ENCODE measurements at regions not wholly inside any gene's neighbourhood (a gene's known extent, or its start where the extent isn't known, plus 50 kb on each side); places are given as distances from the start of the nearest gene placed in this dataset.

DNA sequence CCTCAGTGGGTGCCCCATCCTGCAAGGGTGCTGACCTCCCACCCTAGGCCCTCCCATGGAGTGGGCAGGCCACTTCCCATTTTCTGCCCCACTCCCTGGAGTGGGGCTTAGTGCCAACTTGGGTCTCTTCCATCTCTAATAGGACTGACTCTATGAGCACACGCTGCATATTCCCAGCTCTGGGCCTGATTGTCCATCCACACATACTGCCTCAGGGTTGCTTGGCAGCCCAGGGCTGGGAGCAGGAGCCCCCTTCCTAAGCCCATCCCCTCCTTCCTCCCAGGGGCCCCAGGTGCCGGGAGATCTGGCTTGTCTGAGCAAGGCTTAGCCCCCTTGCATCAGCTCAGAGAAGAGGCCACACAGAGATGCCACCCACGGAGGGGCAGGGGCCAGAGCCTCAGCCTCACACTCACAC is 55.1 kb downstream of the PJA1 start:
- no peak for DNase-seq

DNA sequence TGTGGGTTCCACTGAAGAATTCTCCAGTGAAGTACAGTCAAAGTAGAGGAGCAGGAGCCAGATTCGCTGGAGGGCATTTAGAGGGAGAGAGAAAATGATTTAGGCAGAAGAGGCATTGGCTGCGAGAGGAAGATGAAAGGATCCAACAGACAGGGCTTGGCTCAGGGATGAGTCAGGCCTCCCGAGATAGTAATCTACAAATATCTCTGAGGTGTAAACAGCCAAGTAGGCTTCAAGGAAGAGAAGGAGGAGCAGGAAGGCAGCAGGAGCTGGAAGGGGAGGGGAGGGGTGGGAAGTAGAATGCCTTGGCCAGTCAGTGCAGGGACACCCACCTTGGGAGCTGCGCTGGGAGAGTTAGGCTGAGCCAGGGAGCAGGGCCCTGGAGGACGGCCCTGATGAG is 55.5 kb downstream of the PJA1 start:
- no peak for DNase-seq

DNA sequence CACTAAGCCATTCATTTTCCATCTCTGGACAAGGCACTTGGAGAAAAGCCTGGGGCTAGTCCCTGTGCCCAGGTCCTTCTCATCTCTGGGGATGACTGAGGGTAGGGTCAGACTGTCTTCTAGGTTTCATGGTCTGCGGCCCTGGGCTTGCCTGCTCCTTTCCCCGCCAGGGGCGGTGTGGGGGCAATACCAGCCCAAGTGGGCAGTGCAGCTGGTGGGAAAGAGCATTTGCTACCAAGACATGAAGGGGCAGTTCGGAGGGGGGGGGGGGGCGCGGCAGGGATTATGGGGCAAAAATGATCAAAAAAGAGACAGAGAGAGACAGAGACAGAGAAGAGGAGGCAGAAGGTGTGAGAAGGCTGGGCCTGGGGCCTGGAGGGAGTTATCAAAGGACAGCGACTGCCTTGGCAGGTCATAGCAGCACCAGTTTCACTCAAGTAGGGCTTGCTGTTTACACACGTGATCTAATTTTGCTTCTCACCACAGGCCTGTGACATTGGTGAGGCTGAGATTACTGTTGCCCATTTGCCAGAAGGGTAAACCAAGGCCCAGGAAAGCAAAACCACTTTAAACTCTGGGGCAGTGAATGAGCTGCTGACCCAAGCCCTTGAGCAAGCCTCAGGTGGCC is 56.1 kb downstream of the PJA1 start:
- no peak for DNase-seq

DNA sequence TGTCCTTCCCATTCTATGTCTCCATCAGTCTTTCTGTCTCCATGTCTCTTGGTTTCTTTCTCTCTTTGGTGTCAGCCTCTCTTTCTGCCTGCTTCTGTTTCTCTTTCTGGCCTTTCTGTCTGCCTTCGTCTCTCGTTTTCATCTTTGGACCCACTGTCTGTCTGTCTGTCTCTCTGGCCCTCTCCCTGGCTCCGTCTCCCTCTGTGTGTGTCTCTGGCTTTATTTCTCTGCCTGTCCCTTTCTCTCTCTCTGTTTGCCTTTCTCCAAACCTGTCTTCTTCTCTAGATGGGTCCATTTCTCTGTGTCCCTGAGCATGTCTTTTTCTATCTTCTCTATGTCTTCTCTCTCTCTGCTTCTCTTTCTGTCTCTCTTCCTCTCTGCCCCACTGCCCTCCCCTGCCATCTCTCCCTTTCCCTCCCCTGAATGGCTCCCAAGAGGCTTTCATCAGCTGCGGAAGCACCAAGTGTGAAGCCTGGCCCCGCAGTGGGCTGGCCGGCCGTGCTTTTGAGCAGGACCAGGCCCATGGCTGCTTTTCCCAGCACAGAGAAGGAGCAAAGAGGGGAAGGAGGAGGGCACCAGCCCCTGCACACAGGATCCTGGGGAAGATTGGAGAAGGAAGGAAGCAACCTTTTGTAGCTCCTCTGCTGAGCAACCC is 57.4 kb downstream of the PJA1 start:
- no peak for DNase-seq

DNA sequence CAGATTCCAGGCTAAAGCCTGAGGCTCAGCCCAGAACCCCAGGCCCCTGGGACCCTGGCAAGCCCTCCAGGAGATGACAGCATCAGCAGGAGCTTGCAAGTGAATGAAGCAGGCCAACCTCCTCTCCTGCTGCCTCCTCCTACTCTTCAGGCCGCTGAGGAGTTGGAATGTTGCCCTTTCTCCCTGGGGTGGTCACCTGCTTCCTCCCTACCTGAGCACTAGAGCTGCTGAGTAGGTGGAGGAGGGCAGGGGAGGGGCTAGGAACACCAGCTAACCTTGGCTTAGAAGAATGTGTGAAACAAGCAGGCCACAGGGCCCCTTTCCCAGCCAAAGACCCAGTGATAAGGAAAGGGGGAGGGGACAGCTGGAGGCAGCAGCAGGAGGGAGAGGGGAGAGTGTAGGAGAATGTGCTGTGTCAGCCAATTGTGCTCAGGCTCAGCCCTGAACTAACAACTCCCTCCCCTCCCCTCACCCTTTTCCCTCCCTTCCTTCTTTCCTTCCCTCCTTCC is 58.0 kb downstream of the PJA1 start:
- no peak for DNase-seq

DNA sequence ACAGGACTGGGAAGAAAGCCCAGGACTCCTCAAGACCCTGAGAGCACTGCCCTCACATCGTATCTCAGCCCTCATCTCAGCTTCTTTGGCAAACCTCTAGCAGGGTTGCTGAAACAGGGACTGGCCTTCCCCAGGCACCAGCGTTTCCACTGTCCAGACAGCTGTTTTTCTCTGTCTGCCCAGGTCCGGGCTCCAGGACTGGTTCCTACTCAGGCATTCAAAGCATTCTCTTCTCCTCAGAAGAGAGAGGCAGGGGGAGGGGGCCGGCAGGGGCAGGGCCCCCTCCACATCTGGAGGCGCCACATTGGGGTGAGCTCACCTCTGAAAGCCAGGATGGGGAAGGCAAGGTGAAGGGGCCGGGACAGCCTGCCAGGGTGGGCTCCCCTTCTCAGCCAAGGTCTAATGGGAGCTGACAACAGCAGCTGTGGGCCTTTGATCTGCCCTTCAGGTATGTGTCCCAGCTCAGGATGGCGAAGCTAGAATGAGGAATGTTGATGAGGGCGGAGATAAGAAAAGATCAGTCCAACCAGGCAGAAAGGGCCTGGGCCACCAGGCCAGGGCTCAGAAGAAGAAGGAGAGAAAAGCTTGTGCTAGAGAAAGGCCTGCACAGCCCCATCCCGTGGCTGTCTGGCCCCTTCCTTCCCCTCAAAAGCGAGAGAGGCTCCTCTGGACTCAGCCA is 60.4 kb downstream of the PJA1 start:
- DNase-seq: no peak

DNA sequence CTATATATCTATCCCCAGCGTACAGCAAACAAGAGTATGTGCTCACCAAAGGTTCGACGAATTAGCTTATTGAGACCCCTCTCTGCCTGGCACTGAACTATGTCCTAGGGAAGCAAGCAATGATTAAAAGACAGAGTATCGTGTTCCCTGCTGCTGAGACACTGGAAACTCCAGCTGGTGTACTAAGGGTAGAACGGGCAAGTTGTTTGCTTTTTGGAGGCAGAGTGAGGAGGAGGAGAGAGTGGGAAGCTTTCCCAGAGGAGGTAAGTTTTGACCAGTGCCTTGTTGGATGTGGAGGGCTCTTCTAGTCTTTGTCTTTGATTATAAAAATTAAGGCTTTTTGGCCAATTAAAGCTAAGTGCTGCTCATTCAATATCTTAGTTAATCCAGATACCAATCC is 61.7 kb downstream of the PJA1 start:
- no peak for DNase-seq

DNA sequence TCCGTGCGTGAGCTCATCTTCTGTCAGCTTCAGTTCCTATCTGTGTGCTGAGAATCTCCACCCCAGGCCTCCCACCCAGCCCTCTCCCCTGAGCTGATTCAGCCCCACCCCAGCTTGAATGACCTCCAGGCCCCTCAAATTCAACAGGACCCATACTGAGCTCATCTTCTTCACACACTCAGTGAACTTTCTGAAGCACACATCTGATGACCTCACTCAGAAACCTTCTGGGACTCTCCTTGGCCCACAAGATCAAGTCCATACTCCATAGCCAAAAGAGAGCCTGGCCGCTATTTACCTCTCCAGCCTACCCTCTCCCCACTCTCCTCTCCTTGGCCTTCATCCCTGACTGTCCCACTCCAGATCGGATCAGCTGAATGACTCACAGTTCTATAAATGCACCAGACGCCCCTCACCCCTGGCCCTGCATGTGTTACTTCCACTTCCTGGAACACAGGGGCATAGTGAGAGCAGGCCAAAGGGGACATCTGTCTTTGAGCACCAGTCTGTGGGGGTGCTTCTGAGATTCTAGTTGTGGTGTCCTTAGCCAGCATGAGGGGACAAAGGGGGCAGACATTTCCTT is 62.5 kb downstream of the PJA1 start:
- DNase-seq: no peak

DNA sequence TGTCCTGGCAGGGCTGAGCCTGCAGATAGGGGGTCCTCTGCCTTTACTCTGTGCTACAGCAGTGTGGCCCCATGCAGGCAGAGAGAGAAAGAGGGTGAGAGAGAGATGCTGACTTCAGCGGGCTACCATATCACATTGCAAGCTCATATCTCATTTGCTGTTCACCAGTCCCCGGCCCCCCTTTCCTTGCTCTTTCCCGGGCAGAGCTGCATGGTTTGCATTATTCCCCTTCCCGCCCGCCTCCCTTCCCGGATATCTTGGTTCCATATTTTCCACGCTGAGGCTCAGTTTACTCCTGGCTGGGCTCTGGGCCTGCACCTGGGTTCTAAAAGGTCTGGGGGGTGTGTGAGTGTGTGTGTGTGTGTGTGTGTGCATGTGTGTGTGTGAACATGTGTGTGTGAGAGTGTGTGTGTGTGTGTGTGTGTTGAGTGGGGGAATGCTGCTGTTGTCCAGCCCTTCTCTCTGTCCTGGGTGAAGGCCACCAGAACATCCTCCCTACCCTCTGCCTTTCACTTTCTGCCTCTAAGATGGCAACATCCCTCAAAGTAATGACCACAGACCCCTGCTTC is 63.5 kb downstream of the PJA1 start:
- DNase-seq: no peak

DNA sequence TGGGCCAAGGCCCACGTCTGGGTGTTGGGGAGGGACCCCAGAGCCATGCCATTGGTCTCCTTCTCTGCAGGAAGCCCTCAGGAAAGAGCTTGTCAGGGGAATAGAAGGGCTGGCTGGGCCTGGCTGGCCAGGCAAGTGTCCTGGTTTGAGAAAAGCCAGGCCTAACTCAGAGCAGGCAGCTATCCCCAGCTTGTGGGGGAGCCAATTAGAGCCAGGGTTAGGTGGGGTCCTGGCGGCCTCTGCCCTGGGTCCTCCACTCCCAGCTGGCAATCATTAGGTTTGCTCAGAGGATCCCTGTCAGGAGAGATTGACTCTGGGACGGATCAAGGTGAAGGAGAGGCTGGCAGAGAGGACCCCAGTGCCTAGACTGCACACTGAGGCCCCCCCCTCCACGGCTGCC is 64.8 kb downstream of the PJA1 start:
- DNase-seq: no peak

DNA sequence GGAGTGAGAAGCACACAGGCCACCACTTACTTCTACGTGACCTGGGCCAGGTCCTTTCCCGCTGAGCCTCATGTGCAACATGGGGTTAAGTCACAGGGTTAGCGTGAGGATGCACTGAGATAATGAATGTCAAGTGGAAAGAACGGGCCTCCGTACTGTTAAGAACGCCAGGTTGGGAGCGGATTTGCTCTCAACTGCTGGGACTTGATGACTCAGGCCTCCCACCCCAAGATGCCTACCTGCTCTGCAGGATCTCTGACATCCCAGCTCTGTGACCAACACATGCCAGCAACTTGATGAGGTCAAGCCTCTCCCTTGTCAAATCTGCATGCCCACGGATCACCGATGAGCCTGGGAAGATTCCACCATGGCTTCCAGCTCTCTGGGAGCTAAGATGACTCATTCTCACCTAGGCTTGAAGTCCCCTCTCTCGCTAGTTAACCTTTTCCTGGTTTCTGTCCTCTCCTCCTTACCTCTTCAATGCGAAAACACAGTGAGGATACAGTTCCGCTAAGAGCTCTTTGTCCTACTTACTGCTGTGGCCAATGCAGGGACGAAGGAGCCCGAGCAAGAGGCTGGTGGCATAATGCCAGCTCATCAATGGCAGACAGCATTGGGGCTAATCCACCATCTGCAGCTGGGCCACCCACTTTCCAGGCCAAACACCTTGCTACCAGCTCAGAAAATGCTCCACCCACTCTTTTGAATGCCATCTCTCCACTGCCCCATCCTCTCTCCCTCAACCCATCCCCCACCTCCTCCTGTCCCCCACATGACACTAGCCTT is 67.6 kb downstream of the PJA1 start:
- no peak for DNase-seq

DNA sequence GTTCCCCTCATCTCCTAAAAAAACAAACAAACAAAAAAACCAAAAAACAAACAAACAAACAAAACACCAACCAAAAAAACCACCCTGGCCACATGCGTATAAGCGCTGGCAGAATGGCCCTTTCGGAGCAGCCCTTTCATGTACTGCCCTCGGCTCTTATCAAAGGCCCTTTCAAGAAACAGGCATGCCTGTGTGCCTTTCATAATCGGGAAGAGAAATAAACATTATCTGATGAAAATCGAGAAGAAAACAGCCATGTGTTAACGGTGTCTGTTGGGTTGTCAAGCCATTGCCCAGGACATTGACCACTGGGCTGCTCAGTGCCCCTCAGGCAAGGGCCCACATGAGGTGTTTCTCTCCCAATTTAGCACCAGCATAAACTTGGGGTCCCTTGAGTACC is 68.3 kb downstream of the PJA1 start:
- DNase-seq: no peak

DNA sequence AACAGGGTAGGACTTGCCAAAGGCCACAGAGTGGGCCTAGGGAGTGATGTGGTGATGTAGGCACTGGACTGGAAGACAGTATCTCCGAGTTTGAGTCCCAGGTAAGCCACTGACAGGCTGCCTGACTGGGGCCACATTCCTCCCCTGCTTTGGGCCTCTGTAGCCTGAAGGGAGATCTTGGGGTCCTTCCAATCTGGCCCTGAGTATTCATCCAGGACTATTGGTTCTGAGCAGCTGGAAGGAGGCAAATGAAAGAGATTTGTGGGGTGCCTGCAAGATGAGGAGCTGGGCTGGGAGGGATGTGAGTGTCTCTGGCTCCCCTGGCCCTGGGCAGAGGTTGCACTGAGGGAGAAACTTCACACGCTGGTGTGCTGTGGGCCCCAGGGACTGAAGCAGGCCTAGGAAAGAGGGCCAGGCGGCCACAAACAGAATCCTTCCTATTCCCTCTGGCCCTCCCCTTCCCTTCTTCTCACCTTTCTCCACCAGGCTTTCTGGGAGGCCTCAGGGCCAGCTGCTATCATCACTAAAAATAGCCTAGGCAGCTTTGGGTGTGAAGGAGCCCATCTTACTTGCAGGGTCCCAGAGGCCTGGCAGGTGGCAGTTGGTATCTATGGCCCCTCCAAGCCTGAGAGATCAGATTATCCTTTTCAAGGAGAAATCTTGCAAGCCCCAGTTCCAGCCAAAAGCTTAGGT is 70.1 kb downstream of the PJA1 start:
- no peak for DNase-seq

DNA sequence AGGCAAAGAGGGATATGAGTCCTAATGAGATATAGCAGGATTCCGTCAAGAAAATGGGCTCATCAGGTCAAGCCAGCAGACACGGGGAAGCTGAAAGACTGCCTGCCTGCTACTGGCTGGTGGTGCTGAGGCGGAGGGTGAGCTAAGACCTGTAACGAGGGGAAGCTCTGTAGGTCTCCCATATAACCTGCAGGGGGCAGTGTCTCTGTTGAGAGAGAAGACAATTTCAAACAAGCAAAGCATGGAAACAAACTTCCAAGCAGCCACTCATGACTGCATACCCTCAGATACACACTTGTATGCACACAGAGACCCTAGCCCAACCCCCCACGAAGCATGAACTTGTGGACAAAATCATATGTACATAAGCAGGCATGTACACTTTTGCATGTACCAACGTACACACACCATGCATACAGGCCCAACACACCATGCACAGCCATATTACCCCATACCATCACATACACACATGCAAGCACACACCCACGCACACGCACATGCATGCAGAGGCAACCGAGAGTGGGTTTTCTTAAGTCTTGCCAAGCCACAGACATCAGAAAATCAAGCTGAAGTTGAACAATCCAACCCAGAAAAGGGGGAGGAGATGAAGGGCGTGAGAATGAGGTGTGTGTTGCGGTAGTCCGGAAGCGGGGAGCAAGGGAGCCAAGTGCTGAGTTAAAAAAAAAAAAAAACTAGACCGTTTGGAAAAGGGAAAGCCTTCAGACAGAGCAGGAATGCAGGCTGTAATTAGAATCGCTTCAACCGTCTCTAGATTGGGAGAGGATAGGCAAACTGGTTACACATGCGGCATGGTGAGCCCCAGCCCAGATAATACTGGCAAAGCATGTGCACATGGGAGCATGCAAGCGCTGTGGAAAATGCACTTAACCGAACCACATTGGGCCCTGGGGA is 71.0 kb downstream of the PJA1 start:
- no peak for DNase-seq

DNA sequence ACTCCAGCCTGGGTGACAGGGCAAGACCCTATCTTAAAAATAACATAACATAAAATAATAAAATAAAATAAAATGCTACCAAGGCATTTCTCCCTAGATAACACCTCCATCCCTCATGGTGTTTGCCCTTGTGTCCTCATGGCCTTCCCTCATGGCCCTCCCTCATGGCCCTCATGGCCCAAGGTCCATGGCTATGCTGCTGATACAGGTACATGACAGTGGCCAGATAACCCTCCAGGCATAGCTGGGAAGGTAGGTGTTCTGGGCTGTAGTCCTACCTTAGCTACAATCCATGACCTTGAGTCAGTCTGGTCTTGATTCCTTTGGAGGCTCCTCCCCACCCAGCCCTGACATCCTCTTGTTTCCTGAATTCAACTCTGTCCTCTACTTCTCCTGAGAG is 75.2 kb downstream of the PJA1 start:
- DNase-seq: no peak

DNA sequence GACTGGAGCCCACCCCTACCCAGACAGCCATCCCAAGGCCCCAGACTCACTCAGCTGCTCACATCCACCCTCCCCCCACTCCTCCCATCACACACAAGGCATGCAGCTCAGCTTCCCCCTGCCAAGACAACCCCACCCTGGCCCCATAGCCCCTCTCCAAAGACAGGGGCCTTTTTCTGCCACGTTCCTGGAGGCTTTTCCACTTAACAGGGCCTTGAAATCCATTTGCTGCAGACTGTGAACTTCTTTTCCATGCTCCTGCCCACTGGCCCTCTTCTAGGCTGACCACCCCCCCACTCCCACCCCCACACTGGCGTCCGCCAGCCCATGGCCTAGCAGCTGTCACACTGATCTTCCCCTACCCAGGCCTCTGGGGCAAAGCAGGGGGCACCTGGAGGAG is 76.0 kb downstream of the PJA1 start:
- no peak for DNase-seq

DNA sequence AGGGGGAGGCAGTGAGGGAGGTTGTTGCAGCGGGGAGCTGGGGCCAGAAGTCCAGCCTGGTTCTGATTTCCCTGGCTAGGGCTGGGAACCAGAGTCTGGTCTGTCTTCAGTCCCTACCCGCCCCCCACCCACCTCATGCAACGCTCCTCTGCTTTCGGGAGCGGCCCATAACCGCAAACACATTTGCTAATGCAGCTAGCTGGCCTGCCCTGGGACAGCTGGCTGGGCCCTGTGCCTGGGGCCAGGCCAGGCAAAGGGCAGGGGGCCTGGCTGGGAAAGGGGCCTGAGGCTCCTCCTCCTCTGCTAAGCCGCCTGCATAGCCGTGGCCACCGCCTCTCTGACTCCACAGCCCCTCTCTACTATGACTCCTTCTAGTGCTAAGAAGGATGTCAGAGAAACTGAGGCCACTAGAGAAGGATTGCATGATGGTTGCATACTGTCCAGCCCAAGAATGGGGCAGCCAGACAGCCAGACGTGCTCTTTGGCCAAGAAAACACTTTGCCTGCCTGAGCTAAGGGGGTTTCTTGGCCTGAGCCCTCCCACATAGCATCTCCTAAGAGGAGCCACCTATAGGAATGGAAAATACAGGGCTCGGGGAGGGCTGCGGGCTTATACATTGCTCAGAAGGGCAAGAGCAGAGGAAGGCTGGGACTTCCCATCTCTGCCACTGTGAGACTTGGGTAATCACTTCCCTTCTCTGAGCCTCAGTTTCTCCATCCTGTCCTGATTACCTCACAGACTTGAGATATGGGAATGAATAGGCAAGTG is 76.9 kb downstream of the PJA1 start:
- no peak for DNase-seq

DNA sequence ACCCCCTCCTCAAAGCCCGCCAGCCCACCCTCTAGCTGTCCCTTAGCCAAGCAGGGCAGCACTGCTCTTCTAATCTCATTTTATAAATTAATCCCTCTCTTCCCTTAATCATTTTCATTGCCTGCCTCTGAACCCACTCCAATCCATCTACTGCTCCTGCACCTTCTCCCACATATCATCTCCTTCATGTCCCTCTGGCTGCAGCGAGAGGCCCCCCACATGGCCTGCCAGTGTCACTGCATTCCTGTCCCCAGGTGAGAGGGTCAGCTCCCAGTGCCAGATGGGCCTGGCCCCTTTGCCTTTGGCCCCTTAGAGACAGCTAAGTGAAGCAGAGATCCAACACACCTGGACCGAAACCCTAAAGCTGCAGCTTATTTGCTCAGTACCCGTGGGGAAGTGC is 79.4 kb downstream of the PJA1 start:
- DNase-seq: no peak

DNA sequence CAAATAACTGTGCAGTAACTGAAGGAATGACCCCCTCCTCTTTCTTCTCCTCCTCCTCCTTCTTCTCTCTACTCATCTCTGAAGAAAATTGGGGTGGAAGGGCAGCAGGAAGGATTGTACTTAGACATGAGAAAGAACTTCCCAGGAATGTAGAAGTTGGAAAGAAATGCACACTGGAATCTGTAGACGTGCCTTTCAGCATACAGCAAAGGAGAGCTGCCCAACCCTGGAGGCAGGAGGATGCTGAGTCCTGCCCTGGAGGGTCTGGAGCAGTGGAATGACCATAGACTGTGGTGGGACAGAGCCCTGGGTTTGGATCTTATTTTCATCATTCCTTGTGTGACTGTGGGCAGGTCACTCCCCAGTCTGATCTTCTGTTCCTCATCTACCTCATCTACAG is 80.1 kb downstream of the PJA1 start:
- no peak for DNase-seq

DNA sequence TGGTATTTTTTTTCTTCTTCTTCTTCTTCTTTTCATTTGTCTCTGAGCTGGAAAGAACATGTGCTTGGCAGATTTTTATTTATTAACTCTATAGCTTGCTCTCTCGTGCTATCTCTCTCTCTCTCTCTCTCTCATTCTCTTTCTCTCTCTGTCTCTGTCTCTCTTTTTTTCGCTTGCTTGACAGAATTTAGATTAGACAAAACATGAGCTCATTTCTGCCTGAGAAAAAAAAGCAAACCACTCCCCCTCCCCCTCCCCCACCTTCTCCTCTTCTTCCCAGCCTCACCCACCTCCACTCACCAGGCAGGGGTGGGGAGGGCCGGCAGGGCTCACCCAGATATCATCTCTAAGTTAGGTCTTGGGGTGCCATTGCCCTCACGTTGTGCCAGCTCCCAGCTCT is 81.5 kb downstream of the PJA1 start:
- DNase-seq: no peak

All from activated CD8-positive, alpha-beta memory T cell treated with anti-CD3 and anti-CD28 coated beads, Interleukin-2, amount 50 U/mL, for 48 hours (primary cell).